Activated T-cell treated with anti-CD3 and anti-CD28 coated beads, Interleukin-2, amount 50 U/mL, for 24 hours (primary cell): ENCODE measurements at regions not wholly inside any gene's neighbourhood (a gene's known extent, or its start where the extent isn't known, plus 50 kb on each side); places are given as distances from the start of the nearest gene placed in this dataset.
"Not testable (repeated sequence)": the region's sequence is repeated elsewhere in the genome, so short reads cannot be mapped to it uniquely, and the experiment has no call there.

Source experiments
- DNase-seq: peaks from one replicate; pipeline ENCODE4 v3.0.0-alpha.2; 2020
- H3K27ac Mint-ChIP-seq: 2 replicates; pipeline ENCODE4 v1.8.0; 2020; ENCODE audit warnings: mild to moderate bottlenecking, mixed read lengths
- H3K27me3 Mint-ChIP-seq: 2 replicates; pipeline ENCODE4 v1.8.0; 2020; ENCODE audit warnings: mixed read lengths
- H3K36me3 Mint-ChIP-seq: 2 replicates; pipeline ENCODE4 v1.8.0; 2020; ENCODE audit warnings: low read depth, mixed read lengths
- H3K4me1 Mint-ChIP-seq: 2 replicates; pipeline ENCODE4 v1.8.0; 2020; ENCODE audit warnings: low read depth, mixed read lengths
- H3K4me3 Mint-ChIP-seq: 2 replicates; pipeline ENCODE4 v1.8.0; 2020; ENCODE audit warnings: mild to moderate bottlenecking, moderate library complexity, mixed read lengths
- H3K9me3 Mint-ChIP-seq: 2 replicates; pipeline ENCODE4 v1.8.0; 2020; ENCODE audit warnings: mixed read lengths

GRCh38 chr16:48076455-48077012, 79.3 kb downstream of the ABCC12 start:
- Mint-ChIP-seq H3K4me1 (no peaks in the 10 kb centered on the region), H3K27me3 (peaks cover 10% of the 10 kb centered on the region), H3K36me3 (no peaks in the 10 kb centered on the region), H3K9me3 (no peaks in the 10 kb centered on the region), H3K4me3 (no peak overlapping the region), H3K27ac (no peak overlapping the region)
- DNase-seq: no peak

DNA sequence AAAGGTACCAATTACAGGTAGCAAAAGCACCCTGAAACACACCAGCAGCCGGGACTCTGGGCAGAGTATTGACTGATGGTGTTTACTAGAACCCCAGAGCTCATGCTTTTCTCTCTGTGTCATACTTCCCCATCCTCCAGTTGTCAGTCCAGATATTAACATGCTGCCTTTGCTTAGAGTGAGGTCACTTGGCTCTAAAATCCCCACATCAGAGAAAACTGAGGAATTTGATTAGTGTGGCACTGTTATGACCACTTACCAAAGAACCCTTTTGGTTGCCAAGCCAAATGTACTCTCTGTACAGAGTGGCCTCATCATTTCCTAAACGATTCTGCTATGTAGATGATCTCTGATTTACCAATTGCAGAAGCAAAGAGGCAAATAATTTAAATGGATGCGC, 80.4 kb downstream of the ABCC12 start:
- Mint-ChIP-seq H3K4me3 (no peak overlapping the region), H3K36me3 (no peaks in the 10 kb centered on the region), H3K9me3 (no peaks in the 10 kb centered on the region), H3K4me1 (no peaks in the 10 kb centered on the region), H3K27me3 (peaks cover 15% of the 10 kb centered on the region), H3K27ac (no peak overlapping the region)
- DNase-seq: no peak

GRCh38 chr16:48067388-48067787, 88.4 kb downstream of the ABCC12 start:
- no peak overlapping the region for H3K27ac Mint-ChIP-seq
- H3K36me3 Mint-ChIP-seq: no peaks in the 10 kb centered on the region
- no peak for DNase-seq
- H3K4me1 Mint-ChIP-seq: no peaks in the 10 kb centered on the region
- H3K4me3 Mint-ChIP-seq: no peak overlapping the region
- no peaks in the 10 kb centered on the region for H3K9me3 Mint-ChIP-seq
- H3K27me3 Mint-ChIP-seq: peaks cover 7% of the 10 kb centered on the region

DNA sequence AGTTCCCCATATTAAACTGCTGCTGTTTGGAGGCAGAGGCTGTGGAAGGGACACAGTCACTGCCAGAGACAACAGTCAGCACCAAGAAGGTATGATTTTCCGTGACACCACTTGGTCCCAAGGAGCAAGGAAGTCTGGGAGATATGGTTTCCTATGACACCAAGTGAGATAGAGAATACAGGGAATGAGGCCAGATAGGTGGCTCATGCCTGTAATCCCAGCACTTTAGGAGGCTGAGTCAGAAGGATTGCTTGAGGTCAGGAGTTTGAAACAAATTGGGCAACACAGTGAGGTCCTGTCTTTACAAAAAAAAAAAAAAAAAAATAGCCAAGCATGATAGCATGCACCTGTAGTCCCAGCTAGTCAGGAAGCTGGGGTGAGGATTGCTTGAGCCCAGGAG, 90.8 kb downstream of the ABCC12 start:
- Mint-ChIP-seq H3K4me1 (no peaks in the 10 kb centered on the region), H3K9me3 (no peaks in the 10 kb centered on the region), H3K36me3 (no peaks in the 10 kb centered on the region), H3K27ac (no peak overlapping the region), H3K4me3 (no peak overlapping the region), H3K27me3 (no peaks in the 10 kb centered on the region)
- DNase-seq: no peak

DNA sequence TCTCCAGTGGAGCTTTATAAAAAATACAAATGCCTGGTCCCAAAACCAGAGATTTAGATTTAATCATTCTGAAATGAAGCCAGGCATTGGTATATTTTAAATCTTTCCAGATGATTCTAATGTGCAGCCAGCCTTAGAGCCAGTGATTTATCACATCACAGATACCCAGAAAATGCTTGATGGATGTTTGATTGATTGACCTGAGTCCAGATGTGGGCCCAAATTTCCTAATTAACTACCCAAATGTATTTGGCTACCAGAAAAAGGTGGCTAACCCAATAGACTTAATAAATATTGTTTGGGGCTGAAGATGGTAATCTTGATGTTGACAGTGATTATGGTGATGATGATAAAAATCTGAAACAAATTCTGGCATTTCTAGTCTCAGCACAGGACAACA, 93.1 kb downstream of the ABCC12 start:
- no peaks in the 10 kb centered on the region for H3K36me3 Mint-ChIP-seq
- H3K4me1 Mint-ChIP-seq: no peaks in the 10 kb centered on the region
- H3K27ac Mint-ChIP-seq: no peak overlapping the region
- H3K9me3 Mint-ChIP-seq: no peaks in the 10 kb centered on the region
- no peak overlapping the region for H3K4me3 Mint-ChIP-seq
- H3K27me3 Mint-ChIP-seq: peaks cover 4% of the 10 kb centered on the region
- DNase-seq: no peak

DNA sequence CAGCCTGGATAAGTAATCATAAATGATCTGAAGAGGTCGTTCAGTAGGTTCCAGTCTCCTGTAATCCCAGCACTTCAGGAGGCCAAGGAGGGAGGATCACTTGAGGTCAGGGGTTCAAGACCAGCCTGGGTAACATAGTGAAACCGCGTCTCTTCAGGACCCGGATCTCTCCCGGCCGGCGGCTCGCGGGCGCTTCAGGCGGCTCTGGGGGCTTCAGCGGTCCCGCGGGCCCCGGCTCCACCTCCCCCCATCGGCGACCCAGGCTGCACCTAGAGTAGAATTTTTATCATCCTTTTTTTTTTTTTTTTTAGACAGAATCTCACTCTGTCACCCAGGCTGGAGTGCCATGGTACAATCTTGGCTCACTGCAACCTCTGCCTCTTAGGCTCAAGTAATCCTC, 95.9 kb downstream of the ABCC12 start:
- no peak for DNase-seq
- Mint-ChIP-seq H3K27ac (no peak overlapping the region), H3K36me3 (no peaks in the 10 kb centered on the region), H3K9me3 (no peaks in the 10 kb centered on the region), H3K4me3 (no peak overlapping the region), H3K27me3 (peaks cover 23% of the 10 kb centered on the region), H3K4me1 (peaks cover 3% of the 10 kb centered on the region)

DNA sequence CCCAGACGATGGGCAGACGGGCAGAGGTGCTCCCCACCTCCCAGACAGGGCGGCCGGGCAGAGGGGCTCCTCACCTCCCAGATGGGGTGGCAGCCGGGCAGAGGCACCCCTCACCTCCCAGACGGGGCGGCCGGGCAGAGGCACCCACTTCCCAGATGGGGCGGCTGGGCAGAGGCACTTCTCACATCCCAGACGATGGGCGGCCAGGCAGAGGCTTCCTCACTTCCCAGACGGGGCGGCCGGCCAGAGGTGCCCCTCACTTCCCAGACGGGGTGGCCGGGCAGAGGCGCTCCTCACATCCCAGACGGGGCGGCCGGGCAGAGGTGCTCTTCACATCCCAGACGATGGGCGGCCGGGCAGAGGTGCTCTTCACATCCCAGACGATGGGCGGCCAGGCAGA, 96.6 kb downstream of the ABCC12 start:
- H3K27ac Mint-ChIP-seq, H3K9me3 Mint-ChIP-seq, H3K36me3 Mint-ChIP-seq, H3K4me1 Mint-ChIP-seq, H3K4me3 Mint-ChIP-seq, DNase-seq: not testable (repeated sequence)
- H3K27me3 Mint-ChIP-seq: peaks cover 30% of the 10 kb centered on the region

- peaks cover 48% of the 10 kb centered on the region for H3K27me3 Mint-ChIP-seq
- peaks cover 3% of the 10 kb centered on the region for H3K4me1 Mint-ChIP-seq
- no peaks in the 10 kb centered on the region for H3K36me3 Mint-ChIP-seq
- no peak overlapping the region for H3K4me3 Mint-ChIP-seq
- no peak for DNase-seq
- H3K9me3 Mint-ChIP-seq: no peaks in the 10 kb centered on the region
- H3K27ac Mint-ChIP-seq: no peak overlapping the region
Observed at GRCh38 chr16:48057048-48057447, 98.7 kb downstream of the ABCC12 start.

- Mint-ChIP-seq H3K4me3 (no peak overlapping the region), H3K9me3 (no peaks in the 10 kb centered on the region), H3K4me1 (peaks cover 3% of the 10 kb centered on the region), H3K27me3 (peaks cover 56% of the 10 kb centered on the region), H3K27ac (no peak overlapping the region), H3K36me3 (no peaks in the 10 kb centered on the region)
- DNase-seq: peak; percentile 34
Observed at GRCh38 chr16:48054881-48055601, 100.8 kb downstream of the ABCC12 start.

DNA sequence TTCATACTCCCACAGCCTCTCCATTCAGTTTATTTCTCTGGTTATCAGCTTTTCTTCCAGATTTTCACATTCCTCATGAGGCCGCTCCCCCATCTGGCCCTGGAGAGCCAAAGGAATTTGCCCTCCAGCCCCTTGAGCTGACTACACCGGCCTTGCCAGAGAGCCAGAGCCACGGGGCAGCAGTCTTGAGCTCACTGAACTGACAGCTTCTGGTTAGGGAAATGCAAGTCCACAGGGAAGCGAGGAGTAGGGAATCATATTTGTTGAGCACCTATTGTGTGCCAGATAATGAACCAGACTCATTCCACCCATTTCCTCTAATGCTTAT, 102.4 kb downstream of the ABCC12 start:
- DNase-seq: no peak

DNA sequence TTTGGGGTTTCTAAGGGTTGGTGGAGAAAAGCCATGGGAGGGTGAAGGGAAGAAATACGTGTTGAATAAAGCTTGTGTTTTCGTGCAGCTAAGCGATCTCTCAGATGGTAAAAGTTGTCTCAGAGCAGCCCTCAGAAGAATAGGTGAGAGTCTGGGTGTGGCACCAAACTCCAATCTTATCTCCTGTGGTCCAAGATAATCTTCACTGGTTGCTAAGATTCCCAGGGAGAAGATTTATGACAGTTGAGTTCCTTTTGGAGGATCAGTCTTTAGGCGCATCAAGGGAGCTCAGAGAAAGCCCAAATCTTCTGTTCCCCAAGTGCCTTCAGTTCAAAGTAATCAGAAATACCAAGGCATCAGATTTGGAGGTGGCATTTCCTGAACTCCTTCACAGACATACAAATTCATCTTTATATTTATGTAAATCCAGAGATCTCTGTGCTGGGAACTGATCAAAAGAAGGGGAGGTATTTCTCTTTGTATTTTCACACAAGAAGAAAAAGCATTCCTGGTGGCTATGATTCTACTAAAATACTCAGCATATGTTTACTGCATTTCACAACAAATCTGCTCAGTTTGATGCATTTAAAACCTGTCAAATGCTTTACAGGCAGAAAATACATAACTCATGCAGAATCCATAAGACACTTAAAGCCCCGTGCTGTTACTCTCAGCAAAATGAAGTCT, 102.9 kb downstream of the ABCC12 start:
- Mint-ChIP-seq H3K4me3 (no peak overlapping the region), H3K9me3 (no peaks in the 10 kb centered on the region), H3K4me1 (peaks cover 3% of the 10 kb centered on the region), H3K27me3 (peaks cover 58% of the 10 kb centered on the region), H3K27ac (no peak overlapping the region), H3K36me3 (no peaks in the 10 kb centered on the region)
- DNase-seq: no peak

More for the DNA sequence above, 102.4 kb downstream of the ABCC12 start:
- Mint-ChIP-seq H3K4me3 (no peak overlapping the region), H3K27me3 (peaks cover 55% of the 10 kb centered on the region), H3K36me3 (no peaks in the 10 kb centered on the region), H3K4me1 (peaks cover 3% of the 10 kb centered on the region), H3K9me3 (no peaks in the 10 kb centered on the region), H3K27ac (no peak overlapping the region)

- Mint-ChIP-seq H3K27me3 (peaks cover 53% of the 10 kb centered on the region), H3K36me3 (no peaks in the 10 kb centered on the region), H3K27ac (no peak overlapping the region), H3K9me3 (no peaks in the 10 kb centered on the region), H3K4me3 (no peak overlapping the region), H3K4me1 (peaks cover 3% of the 10 kb centered on the region)
- DNase-seq: no peak
Observed at GRCh38 chr16:48050871-48051270, 104.9 kb downstream of the ABCC12 start.

- H3K27me3 Mint-ChIP-seq: peaks cover 49% of the 10 kb centered on the region
- no peaks in the 10 kb centered on the region for H3K9me3 Mint-ChIP-seq
- DNase-seq: no peak
- no peaks in the 10 kb centered on the region for H3K4me1 Mint-ChIP-seq
- no peak overlapping the region for H3K27ac Mint-ChIP-seq
- no peak overlapping the region for H3K4me3 Mint-ChIP-seq
- H3K36me3 Mint-ChIP-seq: no peaks in the 10 kb centered on the region
Observed at GRCh38 chr16:48049847-48050246, 105.9 kb downstream of the ABCC12 start.

DNA sequence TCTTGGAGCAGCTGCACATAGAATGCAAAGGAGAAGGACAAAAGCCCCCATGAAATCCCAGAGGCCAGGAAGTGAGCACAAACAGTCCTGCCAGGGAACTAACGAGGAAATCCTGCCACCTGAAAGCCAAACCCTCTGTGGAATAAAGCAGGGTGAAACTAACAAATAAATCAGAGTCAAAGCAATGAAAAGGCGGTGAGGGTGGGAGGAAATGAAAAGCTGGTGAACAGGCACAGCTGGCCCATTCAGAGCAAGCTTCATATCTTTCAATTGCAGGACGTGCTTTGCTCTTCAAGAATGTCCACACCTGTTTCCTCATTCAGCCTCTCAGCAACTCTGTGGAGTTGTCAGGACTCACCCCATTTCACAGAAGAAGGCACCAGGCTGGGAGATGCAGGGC, 108.1 kb downstream of the ABCC12 start:
- Mint-ChIP-seq H3K9me3 (no peaks in the 10 kb centered on the region), H3K4me3 (no peak overlapping the region), H3K36me3 (no peaks in the 10 kb centered on the region), H3K27ac (no peak overlapping the region), H3K27me3 (peaks cover 32% of the 10 kb centered on the region), H3K4me1 (no peaks in the 10 kb centered on the region)
- no peak for DNase-seq

- Mint-ChIP-seq H3K4me3 (no peak overlapping the region), H3K27me3 (peaks cover 27% of the 10 kb centered on the region), H3K27ac (no peak overlapping the region), H3K9me3 (no peaks in the 10 kb centered on the region), H3K36me3 (no peaks in the 10 kb centered on the region), H3K4me1 (no peaks in the 10 kb centered on the region)
- DNase-seq: no peak
Observed at GRCh38 chr16:48047241-48047640, 108.6 kb downstream of the ABCC12 start.
